ENCODE measurements at regions not wholly inside any gene's neighbourhood (a gene's known extent, or its start where the extent isn't known, plus 50 kb on each side); places are given as distances from the start of the nearest gene placed in this dataset.
"Not testable (repeated sequence)": the region's sequence is repeated elsewhere in the genome, so short reads cannot be mapped to it uniquely, and the experiment has no call there.

DNA sequence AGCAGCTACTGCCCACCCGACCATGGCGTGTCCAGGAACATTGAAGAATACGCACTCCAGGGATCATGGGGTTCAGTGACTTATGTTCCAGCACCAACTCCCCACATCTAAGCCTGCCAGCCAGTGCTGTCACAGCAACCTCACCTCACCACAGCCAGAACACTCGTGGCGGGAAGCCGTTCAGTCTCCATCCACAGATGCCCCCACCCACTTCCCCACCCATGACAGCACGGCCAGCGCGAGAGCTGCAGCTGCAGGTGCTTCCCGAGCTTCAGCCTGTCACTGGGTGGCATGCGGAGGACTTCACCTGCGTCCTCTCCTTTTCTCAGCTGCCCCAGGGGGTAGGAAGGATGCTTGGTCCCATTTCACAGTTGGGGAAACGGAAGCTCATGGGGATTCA is 50.3 kb downstream of the RBFOX3 start:
- DNase-seq = no peak

DNA sequence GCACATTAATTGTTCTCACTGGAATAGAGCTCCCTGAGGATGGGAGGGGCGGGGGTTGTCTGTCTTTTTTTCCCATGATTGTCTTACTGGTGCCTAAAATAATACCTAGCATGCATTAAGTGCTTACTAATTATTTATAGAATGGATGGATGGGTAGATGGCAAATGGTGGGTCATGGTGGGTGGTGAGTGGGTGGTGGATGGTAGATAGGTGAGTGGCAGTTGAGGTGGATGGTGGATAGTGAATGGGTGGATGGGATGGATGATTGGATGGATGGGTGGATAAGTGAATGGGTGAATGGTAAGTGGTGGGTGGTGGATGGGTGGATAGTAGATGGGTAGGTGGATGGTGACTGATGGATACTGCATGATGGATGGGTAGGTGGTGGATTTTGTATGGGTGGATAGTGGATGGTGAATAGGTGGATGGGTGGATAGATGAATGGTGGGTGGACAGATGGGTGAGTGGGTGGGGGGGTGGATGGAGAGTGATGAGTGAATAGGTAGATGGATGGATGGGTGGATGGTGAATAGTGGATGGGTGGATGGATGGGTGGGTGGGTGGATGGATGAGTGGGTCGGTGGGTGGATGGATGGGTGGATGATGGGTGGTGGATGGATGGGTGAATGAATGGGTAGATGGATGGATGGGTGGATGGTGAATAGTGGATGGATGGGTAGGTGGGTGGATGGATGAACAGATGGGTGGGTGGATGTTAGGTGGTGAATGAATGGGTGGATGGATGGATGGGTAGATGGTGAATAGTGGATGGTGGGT is 51.6 kb downstream of the RBFOX3 start:
- DNase-seq = no peak

DNA sequence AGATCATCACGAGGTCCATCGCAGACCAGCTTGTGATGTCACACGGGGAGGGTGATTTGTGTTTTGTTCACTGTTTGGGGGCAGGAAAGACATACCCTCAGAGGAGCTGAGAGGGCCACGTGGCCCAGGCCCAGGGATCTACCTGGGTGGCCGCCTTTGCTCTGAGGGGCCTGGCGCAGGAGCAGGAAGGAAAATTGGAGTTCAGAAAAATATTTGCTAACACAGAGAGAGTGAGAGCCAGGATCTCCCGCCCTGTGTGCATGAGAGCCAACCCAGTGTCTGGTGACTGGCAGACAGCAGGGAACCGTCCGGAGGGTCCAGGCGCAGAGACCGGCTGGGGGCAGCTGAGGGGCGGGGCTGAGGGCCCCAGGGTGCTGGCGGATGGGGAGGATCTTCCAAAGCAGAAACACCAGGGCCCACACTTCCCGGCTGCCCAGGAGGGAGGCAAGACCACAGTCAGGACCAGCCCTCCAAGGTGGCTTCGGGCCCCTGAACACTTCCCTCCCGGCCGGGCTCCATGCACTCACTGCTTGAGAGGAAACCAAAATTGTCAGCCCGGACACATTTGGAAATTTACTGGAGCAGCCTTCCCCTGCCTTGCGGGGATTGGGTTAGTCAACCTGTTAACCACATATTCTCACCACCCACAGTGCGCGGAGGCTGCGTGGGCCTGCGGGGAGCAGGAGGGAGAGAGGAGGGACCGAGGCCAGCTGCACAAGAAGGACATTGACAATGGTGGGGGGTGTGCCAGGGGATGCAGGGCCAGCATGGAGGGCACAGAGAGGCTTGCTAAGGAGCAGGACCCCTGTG is 52.6 kb downstream of the RBFOX3 start:
- no peak for DNase-seq

DNA sequence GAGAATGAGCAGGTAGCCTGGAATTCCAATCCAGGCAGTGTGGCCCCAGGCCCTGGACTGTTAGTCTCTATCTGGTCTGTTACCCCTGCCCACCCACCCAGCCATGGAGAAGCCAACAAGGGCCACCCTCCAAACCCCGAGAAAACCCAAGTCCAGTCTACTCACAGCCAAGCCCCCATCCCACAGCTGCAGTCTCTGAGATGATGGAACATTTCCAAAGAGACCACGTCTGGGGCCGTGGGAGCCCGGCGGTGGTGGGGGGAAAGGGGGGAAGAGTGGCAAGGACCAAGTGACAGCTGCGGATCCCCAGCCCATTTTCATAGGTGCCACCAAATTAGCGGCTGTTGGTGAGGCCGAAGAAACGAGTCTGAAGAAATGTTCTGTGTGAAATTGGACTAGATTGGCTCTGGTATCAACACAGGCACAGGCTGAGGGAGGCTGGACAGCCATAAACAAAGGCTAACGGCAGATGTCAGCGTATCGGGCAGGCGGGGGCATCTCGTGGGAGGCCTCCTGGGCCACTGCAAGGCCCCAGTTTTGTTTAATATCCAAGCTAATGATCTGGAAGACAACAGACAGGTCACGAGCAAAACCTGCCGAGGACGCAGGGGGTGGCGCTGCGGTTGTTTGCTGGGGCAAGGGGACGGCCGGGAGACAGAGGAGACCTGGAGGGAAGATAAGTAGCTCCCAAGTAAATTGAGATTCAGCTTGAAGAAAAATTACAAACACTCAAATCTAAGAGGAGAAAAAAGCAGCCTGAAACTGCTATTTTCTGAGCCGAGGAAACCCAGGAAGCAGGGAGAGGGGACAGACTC is 53.4 kb downstream of the RBFOX3 start:
- no peak for DNase-seq

- no peak for DNase-seq
Measured at GRCh38 chr17:79556271-79556670, 54.6 kb downstream of the RBFOX3 start.

- no peak for DNase-seq
Measured at GRCh38 chr17:79555543-79555942, 55.3 kb downstream of the RBFOX3 start.

- DNase-seq = not testable (repeated sequence)
Measured at GRCh38 chr17:79554346-79554745, 56.5 kb downstream of the RBFOX3 start.

DNA sequence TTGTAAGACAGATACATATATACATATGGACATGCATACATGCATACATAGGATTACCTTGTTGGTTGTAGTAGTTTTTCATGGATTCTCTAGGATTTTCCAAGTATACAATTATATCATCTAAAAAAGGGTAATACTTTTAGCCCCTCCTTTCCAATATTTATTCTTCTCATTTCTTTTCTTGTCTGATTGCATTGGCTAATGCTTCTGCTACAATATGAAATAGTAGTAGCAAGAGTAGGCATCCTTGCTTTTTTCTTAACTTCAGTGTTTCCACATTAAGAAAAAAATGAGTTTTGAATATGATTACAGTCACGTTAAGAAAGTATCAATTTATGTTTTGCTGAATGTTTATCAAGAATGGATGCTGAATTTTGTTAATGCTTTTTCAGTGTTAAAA is 58.0 kb downstream of the RBFOX3 start:
- DNase-seq = no peak

GRCh38 chr17:79552405-79552804 is 58.4 kb downstream of the RBFOX3 start:
- no peak for DNase-seq

- no peak for DNase-seq
Measured at GRCh38 chr17:79549141-79549915, 61.5 kb downstream of the RBFOX3 start.

- DNase-seq = no peak
Measured at GRCh38 chr17:79548116-79548515, 62.7 kb downstream of the RBFOX3 start.

- no peak for DNase-seq
Measured at GRCh38 chr17:79547586-79547985, 63.3 kb downstream of the RBFOX3 start.

DNA sequence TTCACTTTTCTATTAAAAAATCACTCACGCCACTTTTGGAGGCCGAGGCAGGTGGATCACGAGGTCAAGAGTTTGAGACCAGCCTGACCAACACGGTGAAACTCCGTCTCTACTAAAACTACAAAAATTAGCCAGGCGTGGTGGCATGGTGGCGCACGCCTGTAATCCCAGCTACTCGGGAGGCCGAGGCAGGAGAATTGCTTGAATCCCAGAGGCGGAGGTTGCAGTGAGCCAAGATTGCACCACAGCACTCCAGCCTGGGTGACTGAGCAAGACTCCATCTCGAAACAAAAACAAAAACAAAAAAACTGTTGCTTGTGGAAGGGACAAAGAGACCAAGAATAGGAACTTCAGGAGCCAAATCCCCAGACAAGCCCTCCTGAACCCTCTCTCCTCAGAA is 63.7 kb downstream of the RBFOX3 start:
- DNase-seq = not testable (repeated sequence)

DNA sequence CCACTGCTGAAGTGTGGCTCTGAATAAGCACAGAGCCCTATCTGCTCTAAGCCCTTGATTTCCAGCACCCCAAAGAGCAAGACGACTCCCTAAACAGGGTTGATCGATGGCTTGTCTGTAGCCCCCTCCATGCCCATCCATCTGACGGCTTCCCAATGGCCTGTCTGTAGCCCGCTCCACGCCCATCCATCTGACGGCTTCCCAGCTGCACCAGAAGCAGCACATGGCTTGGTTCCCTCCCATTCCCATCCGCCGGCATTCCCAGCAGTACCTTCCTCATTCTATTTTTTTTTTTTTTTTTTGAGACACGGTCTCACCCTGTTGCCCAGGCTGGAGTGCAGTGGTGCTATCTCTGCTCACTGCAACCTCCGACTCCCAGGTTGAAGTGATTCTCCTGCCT is 64.5 kb downstream of the RBFOX3 start:
- DNase-seq = no peak

DNA sequence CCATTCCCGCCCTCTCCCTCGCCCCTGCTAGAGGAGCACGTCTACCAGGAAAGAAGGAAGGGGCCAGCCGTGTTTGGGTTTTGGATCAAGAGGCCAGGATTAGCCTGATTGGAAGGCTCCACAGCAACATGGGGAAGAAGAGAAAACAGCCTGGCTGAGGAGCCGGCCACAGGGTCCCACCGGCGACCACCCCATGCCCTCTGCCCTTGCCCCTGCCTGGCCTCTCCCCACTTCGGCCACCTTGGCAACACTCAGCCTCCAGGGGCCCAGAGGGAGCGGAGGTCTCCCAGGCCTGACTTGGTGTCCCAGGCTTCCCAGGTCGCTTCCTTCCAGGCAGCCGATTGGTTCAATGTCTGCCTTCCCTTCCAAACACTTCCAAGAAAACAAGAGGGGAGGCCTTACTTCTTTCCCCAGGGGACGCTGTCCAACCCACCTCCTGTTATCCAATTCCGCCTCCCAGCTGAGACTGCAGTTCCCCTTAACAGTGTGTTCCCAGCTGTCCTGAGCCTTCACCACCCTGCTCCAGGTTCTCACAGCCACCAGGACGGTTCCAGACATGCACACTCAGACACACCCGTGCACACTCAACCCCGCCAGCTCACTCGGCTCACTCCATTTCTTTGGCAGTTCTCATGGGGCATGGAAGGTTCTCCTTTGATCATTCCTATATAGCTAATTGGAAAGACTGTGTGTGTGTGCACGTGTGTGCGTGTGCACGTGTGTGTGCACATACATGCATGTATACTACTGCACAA is 65.4 kb downstream of the RBFOX3 start:
- DNase-seq = no peak

DNA sequence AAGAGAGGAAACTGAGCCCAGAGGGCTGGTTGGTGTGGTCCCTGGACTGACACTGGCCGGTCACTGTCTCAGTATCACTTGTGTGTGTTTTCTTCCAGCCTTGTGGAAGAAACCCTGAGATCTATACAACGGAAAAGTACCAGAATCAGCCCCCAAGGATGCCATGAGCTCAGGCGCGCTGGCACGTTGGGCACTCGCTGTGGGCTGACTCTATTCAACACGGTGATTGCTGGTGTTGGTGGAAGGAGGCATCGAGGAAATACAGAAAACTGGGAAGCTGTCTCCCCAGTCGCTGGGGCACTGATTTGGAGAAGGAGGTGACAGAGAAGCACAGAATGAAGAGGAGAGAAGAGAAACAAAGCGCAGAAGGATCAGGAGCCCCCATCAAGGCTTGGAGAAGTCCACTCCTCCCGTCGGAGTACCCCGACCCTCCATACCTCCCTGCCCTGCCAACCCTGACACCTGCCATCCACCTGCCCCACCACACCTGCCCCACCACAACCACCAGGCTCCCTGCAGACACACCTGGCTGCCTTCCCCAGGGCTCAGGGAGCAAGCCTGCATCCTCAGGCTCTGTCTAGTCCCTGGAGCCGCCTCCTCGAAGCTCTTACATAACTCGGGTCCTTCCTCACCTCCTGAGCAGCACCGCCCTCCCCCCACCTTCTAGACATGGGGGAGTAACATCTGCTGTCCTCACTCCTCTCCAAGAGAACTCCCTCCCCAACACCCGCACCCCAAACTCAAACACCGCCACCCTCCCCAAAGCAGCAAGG is 66.5 kb downstream of the RBFOX3 start:
- no peak for DNase-seq

DNA sequence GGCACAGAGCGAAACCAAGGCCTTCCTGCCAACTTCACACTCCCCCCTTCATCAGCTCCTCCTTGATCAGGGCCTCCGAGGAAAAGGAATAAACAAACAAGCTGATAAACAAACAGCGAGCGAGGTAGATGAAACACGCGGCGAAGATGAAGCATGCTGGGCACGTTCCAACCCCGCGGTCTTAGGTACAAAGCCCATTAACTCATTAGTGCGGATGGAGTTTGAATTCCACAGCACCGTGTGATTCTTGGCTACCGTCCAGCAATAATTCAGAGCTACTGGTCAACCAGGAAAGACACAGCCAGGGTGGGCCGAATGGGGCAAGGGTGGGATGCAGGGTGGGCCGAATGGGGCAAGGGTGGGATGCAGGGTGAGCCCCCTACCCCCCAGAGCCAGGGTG is 67.3 kb downstream of the RBFOX3 start:
- no peak for DNase-seq

- no peak for DNase-seq
Measured at GRCh38 chr17:79542718-79543117, 68.1 kb downstream of the RBFOX3 start.

GRCh38 chr17:79541056-79541850 is 69.6 kb downstream of the RBFOX3 start:
- DNase-seq = no peak
